T-helper 1 cell treated with Interleukin-12 subunit alpha and Interleukin-12 subunit beta and Interleukin-4 antibody, amounts not matched to agents 30 μg/mL and 1 μg/mL, for 36 hours (primary cell): ENCODE measurements at regions not wholly inside any gene's neighbourhood (a gene's known extent, or its start where the extent isn't known, plus 50 kb on each side); places are given as distances from the start of the nearest gene placed in this dataset.

Experiments used
- H3K27ac Mint-ChIP-seq: one replicate; pipeline ENCODE4 v1.8.0; 2021; ENCODE audit warnings: mild to moderate bottlenecking, mixed read lengths
- H3K27me3 Mint-ChIP-seq: one replicate; pipeline ENCODE4 v1.8.0; 2021; ENCODE audit warnings: low read depth, mixed read lengths
- H3K36me3 Mint-ChIP-seq: one replicate; pipeline ENCODE4 v1.8.0; 2021; ENCODE audit warnings: low read depth, mixed read lengths
- H3K4me1 Mint-ChIP-seq: one replicate; pipeline ENCODE4 v1.8.0; 2021; ENCODE audit warnings: low read depth, mixed read lengths
- H3K4me3 Mint-ChIP-seq: one replicate; pipeline ENCODE4 v1.8.0; 2021; ENCODE audit warnings: mild to moderate bottlenecking, moderate library complexity, mixed read lengths
- H3K9me3 Mint-ChIP-seq: one replicate; pipeline ENCODE4 v1.8.0; 2021; ENCODE audit warnings: mixed read lengths

- H3K4me1 Mint-ChIP-seq = no peaks in the 10 kb centered on the region
- no peaks in the 10 kb centered on the region for H3K27me3 Mint-ChIP-seq
- peaks cover 4% of the 10 kb centered on the region for H3K9me3 Mint-ChIP-seq
- H3K4me3 Mint-ChIP-seq = no peak overlapping the region
- no peak overlapping the region for H3K27ac Mint-ChIP-seq
- no peaks in the 10 kb centered on the region for H3K36me3 Mint-ChIP-seq
These were observed 537.3 kb upstream of the TGFBR2 start for GRCh38 chr3:30069056-30069455.

- Mint-ChIP-seq H3K4me1 (no peaks in the 10 kb centered on the region), H3K27ac (no peak overlapping the region), H3K4me3 (no peak overlapping the region), H3K36me3 (no peaks in the 10 kb centered on the region), H3K9me3 (peaks cover 4% of the 10 kb centered on the region), H3K27me3 (no peaks in the 10 kb centered on the region)
These were observed 533.4 kb upstream of the TGFBR2 start for GRCh38 chr3:30073040-30073439.

GRCh38 chr3:30073622-30074021, 532.8 kb upstream of the TGFBR2 start:
- Mint-ChIP-seq H3K9me3 (peaks cover 4% of the 10 kb centered on the region), H3K36me3 (no peaks in the 10 kb centered on the region), H3K4me3 (no peak overlapping the region), H3K27ac (no peak overlapping the region), H3K4me1 (no peaks in the 10 kb centered on the region), H3K27me3 (no peaks in the 10 kb centered on the region)

GRCh38 chr3:30075514-30075913, 530.9 kb upstream of the TGFBR2 start:
- H3K4me3 Mint-ChIP-seq = no peak overlapping the region
- H3K27ac Mint-ChIP-seq = no peak overlapping the region
- H3K9me3 Mint-ChIP-seq = peaks cover 4% of the 10 kb centered on the region
- no peaks in the 10 kb centered on the region for H3K27me3 Mint-ChIP-seq
- H3K36me3 Mint-ChIP-seq = no peaks in the 10 kb centered on the region
- no peaks in the 10 kb centered on the region for H3K4me1 Mint-ChIP-seq

GRCh38 chr3:30076899-30077298, 529.5 kb upstream of the TGFBR2 start:
- Mint-ChIP-seq H3K36me3 (no peaks in the 10 kb centered on the region), H3K27me3 (no peaks in the 10 kb centered on the region), H3K27ac (no peak overlapping the region), H3K4me1 (no peaks in the 10 kb centered on the region), H3K9me3 (peaks cover 4% of the 10 kb centered on the region), H3K4me3 (no peak overlapping the region)

- Mint-ChIP-seq H3K36me3 (no peaks in the 10 kb centered on the region), H3K4me3 (no peak overlapping the region), H3K27ac (no peak overlapping the region), H3K4me1 (no peaks in the 10 kb centered on the region), H3K9me3 (peaks cover 4% of the 10 kb centered on the region), H3K27me3 (no peaks in the 10 kb centered on the region)
These were observed 528.7 kb upstream of the TGFBR2 start for GRCh38 chr3:30077746-30078145.

- Mint-ChIP-seq H3K9me3 (peaks cover 4% of the 10 kb centered on the region), H3K27me3 (no peaks in the 10 kb centered on the region), H3K27ac (no peak overlapping the region), H3K36me3 (no peaks in the 10 kb centered on the region), H3K4me3 (no peak overlapping the region), H3K4me1 (no peaks in the 10 kb centered on the region)
These were observed 527.7 kb upstream of the TGFBR2 start for GRCh38 chr3:30078736-30079135.

- Mint-ChIP-seq H3K36me3 (no peaks in the 10 kb centered on the region), H3K9me3 (no peaks in the 10 kb centered on the region), H3K4me1 (no peaks in the 10 kb centered on the region), H3K4me3 (no peak overlapping the region), H3K27me3 (no peaks in the 10 kb centered on the region), H3K27ac (no peak overlapping the region)
These were observed 524.5 kb upstream of the TGFBR2 start for GRCh38 chr3:30081904-30082303.

- H3K4me3 Mint-ChIP-seq = no peak overlapping the region
These were observed 523.7 kb upstream of the TGFBR2 start for GRCh38 chr3:30082652-30083051.

GRCh38 chr3:30083315-30083714, 523.1 kb upstream of the TGFBR2 start:
- H3K4me1 Mint-ChIP-seq = no peaks in the 10 kb centered on the region
- H3K9me3 Mint-ChIP-seq = no peaks in the 10 kb centered on the region
- H3K4me3 Mint-ChIP-seq = no peak overlapping the region
- no peak overlapping the region for H3K27ac Mint-ChIP-seq
- H3K27me3 Mint-ChIP-seq = no peaks in the 10 kb centered on the region
- H3K36me3 Mint-ChIP-seq = no peaks in the 10 kb centered on the region

More at GRCh38 chr3:30082652-30083051, 523.7 kb upstream of the TGFBR2 start:
- Mint-ChIP-seq H3K9me3 (no peaks in the 10 kb centered on the region), H3K36me3 (no peaks in the 10 kb centered on the region), H3K4me1 (no peaks in the 10 kb centered on the region), H3K27ac (no peak overlapping the region), H3K27me3 (no peaks in the 10 kb centered on the region)

GRCh38 chr3:30084316-30084715, 522.1 kb upstream of the TGFBR2 start:
- Mint-ChIP-seq H3K27ac (no peak overlapping the region), H3K9me3 (no peaks in the 10 kb centered on the region), H3K4me3 (no peak overlapping the region), H3K36me3 (no peaks in the 10 kb centered on the region), H3K27me3 (no peaks in the 10 kb centered on the region), H3K4me1 (no peaks in the 10 kb centered on the region)

- Mint-ChIP-seq H3K27ac (no peak overlapping the region), H3K4me3 (no peak overlapping the region), H3K27me3 (no peaks in the 10 kb centered on the region), H3K36me3 (no peaks in the 10 kb centered on the region), H3K4me1 (no peaks in the 10 kb centered on the region), H3K9me3 (no peaks in the 10 kb centered on the region)
These were observed 521.4 kb upstream of the TGFBR2 start for GRCh38 chr3:30084971-30085403.

GRCh38 chr3:30085486-30085885, 520.9 kb upstream of the TGFBR2 start:
- Mint-ChIP-seq H3K9me3 (no peaks in the 10 kb centered on the region), H3K4me1 (no peaks in the 10 kb centered on the region), H3K36me3 (no peaks in the 10 kb centered on the region), H3K4me3 (no peak overlapping the region), H3K27me3 (no peaks in the 10 kb centered on the region), H3K27ac (no peak overlapping the region)

GRCh38 chr3:30091686-30092085, 514.7 kb upstream of the TGFBR2 start:
- H3K36me3 Mint-ChIP-seq = peaks cover 1% of the 10 kb centered on the region

GRCh38 chr3:30097022-30097650, 509.3 kb upstream of the TGFBR2 start:
- no peaks in the 10 kb centered on the region for H3K4me1 Mint-ChIP-seq
- peaks cover 1% of the 10 kb centered on the region for H3K36me3 Mint-ChIP-seq
- H3K27me3 Mint-ChIP-seq = peaks cover 8% of the 10 kb centered on the region
- no peak overlapping the region for H3K27ac Mint-ChIP-seq
- H3K4me3 Mint-ChIP-seq = no peak overlapping the region
- peaks cover 6% of the 10 kb centered on the region for H3K9me3 Mint-ChIP-seq

More at GRCh38 chr3:30091686-30092085, 514.7 kb upstream of the TGFBR2 start:
- Mint-ChIP-seq H3K27me3 (no peaks in the 10 kb centered on the region), H3K27ac (no peak overlapping the region), H3K4me1 (no peaks in the 10 kb centered on the region), H3K9me3 (peaks cover 6% of the 10 kb centered on the region), H3K4me3 (no peak overlapping the region)

- Mint-ChIP-seq H3K36me3 (peaks cover 1% of the 10 kb centered on the region), H3K27ac (no peak overlapping the region), H3K4me3 (no peak overlapping the region), H3K4me1 (no peaks in the 10 kb centered on the region), H3K27me3 (peaks cover 8% of the 10 kb centered on the region), H3K9me3 (peaks cover 6% of the 10 kb centered on the region)
These were observed 508.2 kb upstream of the TGFBR2 start for GRCh38 chr3:30098243-30098642.
